GM21619 (cell line): ENCODE measurements at regions not wholly inside any gene's neighbourhood (a gene's known extent, or its start where the extent isn't known, plus 50 kb on each side); places are given as distances from the start of the nearest gene placed in this dataset.
"Not testable (repeated sequence)": the region's sequence is repeated elsewhere in the genome, so short reads cannot be mapped to it uniquely, and the experiment has no call there.

Experiments
- ATAC-seq: cut with Tn5 transposase; IDR thresholded peaks from one replicate; pipeline ENCODE4 v1.9.1; 2021; ENCODE audit not compliant: unreplicated experiment

GRCh38 chr5:126052120-126052519 lies 371.1 kb upstream of the GRAMD2B start:
- ATAC-seq = no peak

- ATAC-seq = no peak
Measured at GRCh38 chr5:126052791-126053190, 370.4 kb upstream of the GRAMD2B start.

DNA sequence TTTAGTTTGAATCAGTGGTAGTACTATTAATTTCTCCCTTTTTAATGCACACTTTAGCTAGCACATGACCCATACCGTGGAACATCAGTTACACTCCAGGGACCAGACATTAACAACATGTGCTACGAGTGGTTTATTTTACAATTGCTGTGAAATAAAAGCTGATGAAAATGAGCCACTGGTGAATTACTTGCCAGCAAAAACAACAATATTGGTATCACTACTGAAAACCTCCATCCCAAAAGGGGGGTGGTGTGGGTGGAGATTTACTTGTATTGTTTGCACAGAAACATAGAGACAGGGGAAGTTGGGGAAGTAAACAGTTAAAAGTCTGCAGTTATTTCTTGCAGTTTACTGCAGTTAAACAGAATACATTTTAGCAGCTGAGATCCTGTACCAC lies 369.6 kb upstream of the GRAMD2B start:
- no peak for ATAC-seq

GRCh38 chr5:126054577-126055347 lies 368.4 kb upstream of the GRAMD2B start:
- no peak for ATAC-seq

DNA sequence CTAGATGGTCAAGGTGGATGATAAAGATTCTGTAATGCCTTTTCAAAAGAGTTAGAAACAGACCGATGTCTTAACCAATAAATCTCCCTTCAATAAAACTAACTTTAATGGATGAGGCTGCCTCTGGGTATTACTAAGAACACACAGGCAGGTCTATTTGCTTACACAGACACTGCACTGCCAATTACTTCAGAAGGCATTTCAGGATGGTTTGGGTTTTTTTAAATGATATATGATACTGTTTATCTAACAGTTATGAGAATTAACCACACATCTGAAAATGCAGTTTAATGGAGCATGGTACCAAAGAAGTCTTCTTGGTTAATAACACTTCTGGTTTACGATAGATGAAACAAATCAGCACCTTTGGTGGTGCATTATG lies 367.9 kb upstream of the GRAMD2B start:
- ATAC-seq = no peak

DNA sequence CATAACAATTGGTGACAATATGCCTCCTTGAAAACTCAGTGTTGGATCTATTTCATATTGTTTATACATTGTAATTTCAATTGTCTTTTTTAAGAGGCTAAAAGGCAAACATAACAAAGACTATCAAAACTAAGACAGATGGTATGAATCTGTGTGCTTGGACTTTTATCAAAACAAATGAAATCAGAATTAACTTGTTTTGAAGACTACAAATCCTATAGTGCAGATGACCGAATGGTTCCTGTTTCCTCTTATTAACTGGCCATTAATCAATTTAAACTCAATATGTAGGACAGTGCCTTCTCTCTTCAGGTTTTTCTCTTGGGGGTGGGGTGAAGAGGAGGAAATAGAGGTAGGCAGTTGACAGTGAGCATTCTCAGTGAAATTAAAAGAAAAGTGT lies 366.9 kb upstream of the GRAMD2B start:
- no peak for ATAC-seq

DNA sequence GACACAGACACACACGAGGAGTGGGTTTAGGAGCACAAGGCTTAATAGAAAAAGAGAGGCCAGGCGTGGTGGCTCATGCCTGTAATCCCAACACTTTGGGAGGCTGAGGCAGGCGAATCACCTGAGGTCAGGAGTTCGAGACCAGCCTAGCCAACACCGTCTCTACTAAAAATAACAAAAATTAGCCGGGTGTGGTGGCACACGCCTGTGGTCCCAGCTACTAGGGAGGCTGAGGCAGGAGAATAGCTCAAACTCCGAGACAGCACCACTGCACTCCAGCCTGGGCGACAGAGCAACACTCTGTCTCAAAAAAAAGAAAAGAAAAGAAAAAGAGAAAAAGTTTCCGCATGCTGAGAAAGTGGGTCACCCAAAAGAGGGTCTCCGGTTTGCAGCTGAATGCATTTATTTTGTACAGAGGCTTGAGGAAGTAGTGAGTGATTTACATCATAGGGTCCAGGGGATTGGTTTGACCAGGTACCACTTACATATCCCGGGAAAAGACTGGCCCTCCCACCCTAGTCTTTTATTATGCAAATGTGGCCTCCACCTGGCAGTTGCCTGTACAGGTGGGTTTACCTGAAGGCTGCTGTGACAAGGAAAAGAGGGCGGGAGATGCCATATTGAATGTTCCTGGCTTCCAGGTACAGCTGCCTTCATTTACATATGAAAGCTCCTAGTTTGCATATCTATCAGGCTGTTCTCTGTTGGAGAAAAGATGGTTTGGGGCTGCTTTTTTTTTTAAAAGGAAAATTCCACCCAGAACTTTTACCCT lies 366.2 kb upstream of the GRAMD2B start:
- no peak for ATAC-seq

DNA sequence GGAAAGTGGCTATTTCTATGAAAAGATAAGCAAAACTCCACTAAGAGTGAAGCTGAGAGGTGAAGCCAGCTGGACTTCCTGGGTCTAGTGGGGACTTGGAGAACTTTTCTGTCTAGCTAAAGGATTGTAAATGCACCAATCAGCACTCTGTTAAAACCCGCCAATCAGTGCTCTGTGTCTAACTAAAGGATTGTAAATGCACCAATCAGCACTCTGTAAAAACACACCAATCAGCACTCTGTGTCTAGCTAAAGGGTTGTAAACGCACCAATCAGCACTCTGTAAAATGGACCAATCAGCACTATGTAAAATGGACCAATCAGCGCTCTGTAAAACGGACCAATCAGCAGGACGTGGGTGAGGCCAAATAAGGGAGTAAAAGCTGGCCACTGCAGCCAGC lies 364.8 kb upstream of the GRAMD2B start:
- not testable (repeated sequence) for ATAC-seq

DNA sequence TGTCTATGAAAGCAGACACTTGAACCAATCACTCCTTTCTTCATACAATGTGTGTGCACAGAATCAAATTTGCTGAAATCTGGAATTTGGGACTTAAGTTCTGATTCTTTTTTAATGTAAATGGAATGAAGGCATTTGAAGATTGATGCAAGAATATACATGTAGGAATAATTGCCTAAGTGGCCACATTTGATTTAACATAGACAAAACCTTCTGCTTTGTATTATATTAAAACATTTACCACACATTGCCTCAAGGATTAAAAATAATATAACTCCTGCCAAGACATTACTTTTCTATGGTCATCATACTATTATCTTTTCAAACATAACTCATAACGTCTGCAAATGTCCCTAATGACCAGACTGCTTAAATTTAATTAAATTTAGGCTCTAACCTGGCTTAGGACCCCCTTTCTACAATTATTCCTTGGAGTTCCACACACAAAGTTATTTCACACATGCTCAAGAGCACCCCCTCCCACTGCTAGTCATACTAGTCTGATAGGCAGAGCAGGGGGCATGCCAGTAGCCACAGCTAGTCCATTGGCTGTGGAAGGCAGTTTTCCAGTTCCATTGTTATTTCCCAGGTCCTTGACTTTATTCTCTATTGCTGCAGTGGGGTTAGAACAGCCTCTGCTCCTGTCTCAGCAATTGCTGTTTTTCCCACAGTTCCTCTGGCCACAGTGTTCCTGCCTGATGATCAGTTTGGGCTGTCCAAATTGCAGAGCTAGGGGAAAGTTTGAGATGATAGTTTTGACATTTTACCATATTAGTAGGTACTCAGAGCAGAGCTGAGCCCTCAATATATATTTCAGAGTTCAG lies 360.6 kb upstream of the GRAMD2B start:
- no peak for ATAC-seq

DNA sequence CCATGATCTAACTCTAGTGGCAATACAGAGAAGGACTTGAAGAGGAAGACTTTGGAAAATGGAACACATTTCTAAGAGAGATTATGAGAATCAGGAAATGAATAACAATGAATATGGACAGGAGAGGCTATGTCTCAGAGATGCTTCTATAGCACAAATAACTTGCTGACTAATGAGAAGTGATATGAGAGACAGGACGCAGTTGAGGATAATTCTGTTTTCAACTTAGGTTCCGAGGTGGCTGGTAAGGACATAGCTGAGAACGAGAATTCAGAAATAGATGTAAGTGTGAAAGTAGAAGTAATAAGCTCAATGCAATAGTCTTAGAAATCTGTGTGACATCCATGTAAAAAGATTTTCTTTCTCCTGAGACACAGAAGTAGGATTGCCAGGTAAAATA lies 358.1 kb upstream of the GRAMD2B start:
- ATAC-seq = no peak

DNA sequence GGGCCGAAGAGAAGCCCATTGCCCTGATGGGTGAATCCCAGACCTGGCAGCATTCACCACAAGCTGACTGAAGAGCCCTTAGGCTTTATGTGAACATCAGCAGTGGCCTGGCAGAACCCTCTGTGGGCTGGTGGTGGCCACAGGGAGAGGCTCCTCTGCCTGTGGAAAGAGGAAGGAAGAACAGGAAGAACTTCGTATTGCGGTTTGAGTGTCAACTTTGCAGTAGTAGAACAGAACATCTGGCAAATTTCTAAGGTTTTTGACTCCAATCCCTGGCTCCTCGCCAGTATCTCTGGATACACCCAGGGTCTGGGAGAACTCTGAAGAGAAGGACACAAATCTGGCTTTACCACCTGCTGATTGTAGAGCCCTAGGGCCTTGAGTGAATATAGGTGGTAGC lies 356.4 kb upstream of the GRAMD2B start:
- no peak for ATAC-seq

DNA sequence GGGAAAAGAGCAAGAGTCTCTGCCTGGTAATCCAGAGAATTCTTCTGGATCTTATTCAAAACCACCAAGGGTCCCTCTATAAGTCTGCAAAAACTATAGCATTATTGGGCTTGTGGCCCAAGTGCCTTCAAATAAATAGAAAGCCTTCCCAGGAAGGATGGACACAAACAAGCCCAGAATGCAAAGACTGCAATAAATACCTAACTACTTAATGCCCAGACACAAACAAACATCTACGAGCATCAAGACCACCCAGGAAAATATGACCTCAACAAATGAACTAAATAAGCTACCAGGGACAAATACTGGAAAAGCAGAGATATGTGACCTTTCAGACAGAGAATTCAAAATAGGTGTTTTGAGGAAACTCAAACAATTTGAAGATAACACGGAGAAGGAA lies 355.8 kb upstream of the GRAMD2B start:
- ATAC-seq = no peak

GRCh38 chr5:126069329-126069728 lies 353.9 kb upstream of the GRAMD2B start:
- no peak for ATAC-seq

DNA sequence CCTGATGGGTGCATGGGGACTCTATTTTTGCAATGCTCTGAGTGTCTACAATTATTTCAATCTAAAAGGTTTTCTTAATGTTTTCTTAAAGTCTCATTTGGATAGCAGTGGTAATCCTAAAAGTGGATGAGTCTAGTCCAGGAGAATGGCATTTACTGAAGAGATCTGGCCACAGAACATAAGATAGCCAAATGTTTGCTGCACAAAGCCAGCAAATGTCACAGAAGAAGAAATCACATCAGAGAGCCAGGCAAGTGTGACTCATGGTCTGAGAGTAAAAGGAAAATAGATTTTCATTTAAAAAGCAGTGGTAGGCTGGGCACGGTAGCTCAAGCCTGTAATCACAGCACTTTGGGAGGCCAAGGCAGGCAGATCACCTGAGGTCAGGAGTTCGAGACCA lies 352.7 kb upstream of the GRAMD2B start:
- no peak for ATAC-seq

GRCh38 chr5:126074538-126074937 lies 348.7 kb upstream of the GRAMD2B start:
- no peak for ATAC-seq

DNA sequence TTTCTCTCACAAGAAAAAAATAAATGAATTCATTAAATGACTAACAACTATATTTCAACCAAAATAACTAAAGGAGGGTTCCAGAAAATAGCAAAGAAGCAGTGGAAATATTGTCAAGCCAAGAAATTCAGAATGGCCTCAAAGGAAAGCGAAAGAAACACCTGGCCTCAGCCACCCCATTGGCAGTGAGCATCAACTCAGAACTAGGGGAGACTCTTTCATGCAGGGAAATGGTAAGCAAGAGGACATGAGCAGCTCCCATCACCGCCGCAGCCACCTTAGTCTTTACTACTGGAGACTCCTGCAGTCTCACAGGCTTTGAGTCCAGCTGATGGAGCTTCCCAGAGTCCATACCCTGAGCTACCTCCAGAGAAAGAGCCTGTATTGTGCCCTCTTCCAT lies 343.9 kb upstream of the GRAMD2B start:
- no peak for ATAC-seq

DNA sequence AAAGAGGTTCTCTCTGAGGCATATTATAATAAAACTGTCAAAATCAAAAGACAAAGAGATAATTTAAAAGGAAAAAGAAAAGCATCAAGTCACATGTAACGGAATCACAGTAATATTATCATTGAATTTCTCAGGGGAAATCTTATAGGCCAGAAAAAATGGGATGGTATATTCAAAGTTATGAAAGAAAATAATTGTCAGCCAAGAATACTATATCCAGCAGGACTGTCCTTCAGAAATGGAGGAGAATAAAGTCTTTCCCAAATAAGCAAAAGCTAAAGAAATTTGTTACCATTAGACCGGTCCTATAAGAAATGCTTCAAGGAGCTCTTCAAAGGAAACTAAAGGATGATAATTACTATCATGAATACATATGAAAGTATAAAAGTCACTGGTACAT lies 342.0 kb upstream of the GRAMD2B start:
- ATAC-seq = no peak

GRCh38 chr5:126093041-126093440 lies 330.2 kb upstream of the GRAMD2B start:
- no peak for ATAC-seq

DNA sequence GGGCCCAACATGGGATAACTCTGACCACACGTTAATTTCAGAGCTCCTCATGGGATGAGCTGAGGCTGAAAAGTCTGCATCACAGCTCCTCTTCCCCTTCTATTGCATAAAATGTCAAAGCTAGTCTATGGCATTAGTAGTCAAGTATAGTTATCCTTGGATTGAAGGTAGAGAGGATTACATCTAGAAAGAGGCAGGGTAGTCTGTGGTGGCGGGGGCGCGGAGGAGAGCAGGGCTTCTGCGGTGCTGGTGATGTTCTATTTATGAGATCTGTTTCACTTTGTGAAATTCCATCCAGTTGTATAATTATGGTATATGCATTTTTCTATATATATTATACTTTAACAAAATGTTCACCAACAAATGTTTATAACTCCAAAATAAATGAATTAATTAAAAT lies 329.5 kb upstream of the GRAMD2B start:
- ATAC-seq = no peak

DNA sequence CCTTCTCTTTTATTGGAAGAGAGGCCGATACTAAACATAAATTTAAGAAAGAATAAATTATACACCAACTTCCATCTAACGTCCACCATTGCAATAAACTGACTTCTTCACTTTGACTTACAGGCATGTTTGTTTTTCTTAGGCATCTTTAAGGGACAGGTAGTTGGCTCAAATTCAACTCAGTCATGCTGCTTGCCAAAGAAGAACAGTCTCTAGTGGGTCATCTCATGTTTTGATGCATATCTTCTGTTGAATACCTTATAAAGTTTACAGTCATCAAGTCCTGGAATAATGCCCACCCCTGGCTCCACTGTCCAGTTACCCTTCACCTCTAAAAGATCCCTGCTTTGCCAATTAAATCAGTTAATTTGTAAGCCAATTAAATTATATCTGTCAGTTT lies 328.2 kb upstream of the GRAMD2B start:
- ATAC-seq = no peak

DNA sequence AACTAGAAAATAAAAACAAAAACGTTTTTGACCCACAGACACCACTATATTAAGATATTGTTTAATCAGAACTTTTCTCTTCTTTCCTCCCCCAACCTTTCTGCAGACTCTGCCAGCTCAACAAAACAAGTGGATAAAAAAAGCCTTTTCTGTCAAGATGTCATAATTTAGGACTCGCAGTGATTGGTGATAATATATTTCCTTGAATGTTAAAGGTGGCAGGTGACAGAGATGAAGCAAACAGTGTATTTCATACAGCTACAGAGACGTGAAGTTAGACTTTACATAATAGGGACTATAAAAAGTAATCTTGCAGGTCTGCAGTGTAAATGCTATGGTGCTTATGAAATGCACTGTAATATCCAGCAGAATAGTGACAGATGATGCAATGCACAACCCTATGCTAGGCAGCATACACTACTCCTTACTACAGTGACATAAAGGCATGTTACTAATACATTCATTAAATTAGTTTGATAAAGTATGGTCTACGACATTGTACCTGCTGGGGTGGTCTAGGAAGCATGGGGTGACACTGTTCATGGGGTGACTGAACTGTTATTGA lies 326.7 kb upstream of the GRAMD2B start:
- no peak for ATAC-seq
